ENCODE measurements at regions not wholly inside any gene's neighbourhood (a gene's known extent, or its start where the extent isn't known, plus 50 kb on each side); places are given as distances from the start of the nearest gene placed in this dataset.

DNA sequence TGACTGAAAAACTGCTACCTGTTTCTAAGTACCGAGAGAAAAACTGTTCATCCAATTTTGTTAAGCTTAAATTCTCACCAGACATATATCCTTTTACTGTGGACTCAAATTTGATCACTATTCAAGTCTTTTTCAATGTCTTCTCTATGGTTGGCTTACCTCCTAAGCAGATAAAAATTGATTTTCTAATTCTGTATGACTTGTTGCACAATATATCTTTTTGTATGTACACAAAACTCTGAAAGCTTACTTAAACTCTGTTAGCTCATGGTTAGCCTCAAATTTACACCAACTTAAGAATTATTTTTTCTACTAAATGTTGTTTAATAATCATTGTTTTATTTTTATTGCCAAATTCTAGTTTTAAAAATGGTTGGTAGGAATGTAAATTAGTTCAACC is 715.4 kb downstream of the LTN1 start:
- TF ChIP-seq CTCF (optimal IDR thresholded peaks at IDR 0.05 in 1 of 3, IDR thresholded peaks at IDR 0.05 in 1 of 3, conservative IDR thresholded peaks at IDR 0.05 in 1 of 3; ENCODE audit: extremely low read depth in 1 of 3, insufficient read depth in 2 of 3, low read length in 3 of 3) (no peak), EZH2 (IDR thresholded peaks at IDR 0.05; ENCODE audit: low read length) (no peak)
